BE2C (cell line): ENCODE measurements at regions not wholly inside any gene's neighbourhood (a gene's known extent, or its start where the extent isn't known, plus 50 kb on each side); places are given as distances from the start of the nearest gene placed in this dataset.

ENCODE experiments used
- DNase-seq: peaks from one replicate; pipeline ENCODE4 v3.0.0-alpha.2; 2020
- H3K27me3 ChIP-seq: fragments of 250-450 bp; sonication (Bioruptor Pico); 2 replicates; pipeline ENCODE4 v1.5.1; 2020; ENCODE audit warnings: mild to moderate bottlenecking
- H3K36me3 ChIP-seq: fragments of 250-450 bp; sonication (Bioruptor Pico); 2 replicates; pipeline ENCODE4 v1.5.1; 2020; ENCODE audit warnings: mild to moderate bottlenecking
- H3K4me1 ChIP-seq: fragments of 250-450 bp; sonication (Bioruptor Pico); 2 replicates; pipeline ENCODE4 v1.5.1; 2020
- H3K4me3 ChIP-seq: 2 replicates; pipeline ENCODE4 v1.5.1; 2011; ENCODE audit warnings: low read depth, low read length
- H3K9me3 ChIP-seq: fragments of 250-450 bp; sonication (Bioruptor Pico); 2 replicates; pipeline ENCODE4 v1.5.1; 2020
- TF ChIP-seq, protein P1 (sequence below): IDR thresholded peaks from 2 replicates; pipeline ENCODE4 v1.5.1; 2012; ENCODE audit warnings: mild to moderate bottlenecking, low read depth, low read length

DNA sequence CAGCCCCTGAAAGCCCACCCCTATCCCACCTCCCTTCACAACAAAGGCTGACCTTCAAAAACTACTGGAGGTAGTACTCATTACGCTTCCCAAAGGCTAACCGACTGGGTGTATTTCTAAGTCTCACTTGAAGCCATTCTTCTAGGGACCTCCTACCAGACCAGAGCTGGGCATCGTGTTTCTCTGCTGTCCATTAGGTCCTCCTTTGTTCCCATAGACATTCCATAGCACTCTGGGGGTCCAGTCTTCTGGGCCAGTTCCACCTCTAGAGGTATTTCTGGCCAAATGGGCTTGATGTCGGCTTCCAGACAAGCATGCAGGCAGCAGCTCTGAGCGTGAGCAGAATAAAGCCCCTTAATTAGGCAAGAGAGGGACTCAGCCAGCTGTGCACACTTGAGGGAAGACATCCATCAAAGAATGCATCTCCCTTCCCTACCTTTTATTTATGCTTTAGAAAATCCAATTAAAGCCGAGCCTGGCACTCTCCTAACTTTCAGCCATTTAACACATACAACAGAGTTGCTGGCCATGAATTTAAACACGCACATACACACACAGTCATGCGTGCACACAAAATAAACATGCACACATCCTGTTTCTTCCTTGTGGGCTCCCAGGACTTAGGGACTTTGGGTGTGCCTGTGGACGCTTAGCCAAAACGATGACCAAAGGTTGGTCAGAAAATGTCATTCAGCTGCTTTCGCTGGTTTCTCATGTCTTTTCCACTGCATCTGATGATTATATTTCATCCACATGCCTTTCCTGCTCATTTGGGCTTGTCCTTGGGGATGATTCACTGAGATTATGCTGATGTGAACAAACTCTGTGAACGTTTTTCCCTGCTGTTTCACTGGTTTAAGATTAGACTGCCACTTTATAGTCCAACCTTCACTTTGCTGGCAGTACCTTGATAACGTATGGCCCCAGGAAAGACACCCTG, 362.0 kb upstream of the NFE2L3 start:
- Histone ChIP-seq H3K27me3 (no peaks in the 10 kb centered on the region), H3K4me3 (no peak overlapping the region), H3K36me3 (no peaks in the 10 kb centered on the region), H3K9me3 (no peaks in the 10 kb centered on the region), H3K4me1 (no peaks in the 10 kb centered on the region; the same call in none of the 2 replicates)
- DNase-seq, result no peak
- TF ChIP-seq, protein P1, sequence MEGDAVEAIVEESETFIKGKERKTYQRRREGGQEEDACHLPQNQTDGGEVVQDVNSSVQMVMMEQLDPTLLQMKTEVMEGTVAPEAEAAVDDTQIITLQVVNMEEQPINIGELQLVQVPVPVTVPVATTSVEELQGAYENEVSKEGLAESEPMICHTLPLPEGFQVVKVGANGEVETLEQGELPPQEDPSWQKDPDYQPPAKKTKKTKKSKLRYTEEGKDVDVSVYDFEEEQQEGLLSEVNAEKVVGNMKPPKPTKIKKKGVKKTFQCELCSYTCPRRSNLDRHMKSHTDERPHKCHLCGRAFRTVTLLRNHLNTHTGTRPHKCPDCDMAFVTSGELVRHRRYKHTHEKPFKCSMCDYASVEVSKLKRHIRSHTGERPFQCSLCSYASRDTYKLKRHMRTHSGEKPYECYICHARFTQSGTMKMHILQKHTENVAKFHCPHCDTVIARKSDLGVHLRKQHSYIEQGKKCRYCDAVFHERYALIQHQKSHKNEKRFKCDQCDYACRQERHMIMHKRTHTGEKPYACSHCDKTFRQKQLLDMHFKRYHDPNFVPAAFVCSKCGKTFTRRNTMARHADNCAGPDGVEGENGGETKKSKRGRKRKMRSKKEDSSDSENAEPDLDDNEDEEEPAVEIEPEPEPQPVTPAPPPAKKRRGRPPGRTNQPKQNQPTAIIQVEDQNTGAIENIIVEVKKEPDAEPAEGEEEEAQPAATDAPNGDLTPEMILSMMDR, result no peak

DNA sequence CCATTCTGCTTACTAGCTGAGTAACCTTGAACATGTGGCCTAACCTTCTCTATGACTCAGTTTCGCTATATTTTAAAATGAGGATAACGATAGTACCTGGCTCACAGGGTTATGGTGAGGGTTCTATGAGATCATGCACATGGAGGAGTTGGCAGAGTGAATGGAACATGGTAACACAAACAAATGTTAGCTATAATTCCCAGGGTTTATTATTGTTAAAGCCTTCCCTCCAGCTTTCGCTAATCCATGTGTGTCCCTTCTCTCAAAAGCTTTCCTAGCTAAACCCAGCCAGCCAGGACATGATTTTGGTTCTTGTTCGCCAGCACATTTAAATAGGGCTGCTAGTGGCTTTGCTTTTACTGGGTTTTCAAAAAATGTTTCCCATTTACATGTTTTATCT, 361.0 kb upstream of the NFE2L3 start:
- H3K4me3 ChIP-seq, result no peak overlapping the region
- no peaks in the 10 kb centered on the region for H3K27me3 ChIP-seq
- no peaks in the 10 kb centered on the region for H3K9me3 ChIP-seq
- H3K4me1 ChIP-seq, result no peaks in the 10 kb centered on the region; the same call in none of the 2 replicates
- TF ChIP-seq, protein P1, result no peak
- DNase-seq, result no peak
- H3K36me3 ChIP-seq, result no peaks in the 10 kb centered on the region

DNA sequence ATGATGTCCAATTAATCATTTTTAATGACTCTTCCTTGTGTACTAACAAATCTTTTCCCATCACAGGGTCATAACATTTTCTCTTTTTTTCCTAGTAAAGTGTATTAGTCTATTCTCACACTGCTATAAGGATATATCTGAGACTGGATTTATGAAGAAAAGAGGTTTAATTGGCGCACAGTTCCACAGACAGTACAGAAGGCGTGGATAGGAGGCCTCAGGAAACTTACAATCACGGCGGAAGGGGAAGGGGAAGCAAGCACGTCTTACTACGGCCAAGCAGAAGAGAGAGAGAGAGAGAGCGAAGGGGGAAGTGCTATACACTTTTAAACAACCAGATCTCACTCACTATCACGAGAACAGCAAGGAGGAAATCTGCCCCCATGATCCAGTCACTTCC, 359.4 kb upstream of the NFE2L3 start:
- H3K36me3 ChIP-seq, result no peaks in the 10 kb centered on the region
- DNase-seq, result no peak
- no peaks in the 10 kb centered on the region for H3K9me3 ChIP-seq
- no peaks in the 10 kb centered on the region for H3K27me3 ChIP-seq
- no peaks in the 10 kb centered on the region; the same call in none of the 2 replicates for H3K4me1 ChIP-seq
- TF ChIP-seq, protein P1, result no peak
- no peak overlapping the region for H3K4me3 ChIP-seq

DNA sequence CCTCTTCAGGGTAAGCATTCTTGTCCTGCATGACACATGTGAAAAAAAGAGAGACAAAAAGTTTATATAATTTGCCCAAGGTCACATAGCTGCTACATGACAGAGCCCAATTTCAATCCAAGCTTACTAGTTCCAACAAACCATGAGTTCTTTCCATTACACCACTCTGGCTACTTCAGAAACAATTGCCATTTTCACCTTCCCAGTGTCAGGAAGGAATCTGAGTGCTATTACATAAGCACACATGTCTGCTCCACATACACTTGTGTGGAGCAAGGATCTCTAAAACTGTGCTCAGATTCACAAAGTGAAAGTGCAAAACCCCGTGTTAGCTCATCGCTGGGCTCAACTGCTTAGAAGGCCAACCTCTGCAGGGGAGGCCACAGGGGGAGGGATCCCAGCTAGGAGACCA, 356.2 kb upstream of the NFE2L3 start:
- TF ChIP-seq, protein P1, result no peak
- Histone ChIP-seq H3K4me1 (no peaks in the 10 kb centered on the region), H3K27me3 (no peaks in the 10 kb centered on the region), H3K9me3 (no peaks in the 10 kb centered on the region), H3K36me3 (no peaks in the 10 kb centered on the region), H3K4me3 (no peak overlapping the region)
- no peak for DNase-seq

DNA sequence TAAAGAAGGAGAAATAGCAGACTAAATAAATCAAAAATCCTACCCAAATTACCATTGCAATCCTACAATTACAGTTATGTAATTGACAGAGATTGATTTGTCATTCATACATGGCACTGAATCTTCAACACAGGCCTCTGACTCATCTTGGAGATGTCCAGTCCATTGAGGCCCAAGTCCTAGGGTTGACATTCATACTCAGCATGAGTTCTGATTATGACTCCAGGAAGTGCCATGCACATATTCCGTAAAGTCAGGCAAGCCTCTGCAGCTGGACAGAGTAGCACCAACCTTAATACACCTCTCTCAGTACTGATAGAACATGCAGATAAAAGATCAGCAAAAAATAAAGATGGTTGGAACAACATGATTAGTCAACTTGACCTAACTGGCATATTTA, 353.7 kb upstream of the NFE2L3 start:
- H3K4me1 ChIP-seq, result no peaks in the 10 kb centered on the region
- no peaks in the 10 kb centered on the region for H3K9me3 ChIP-seq
- no peaks in the 10 kb centered on the region for H3K27me3 ChIP-seq
- no peak overlapping the region for H3K4me3 ChIP-seq
- TF ChIP-seq, protein P1, result no peak
- H3K36me3 ChIP-seq, result no peaks in the 10 kb centered on the region
- no peak for DNase-seq

DNA sequence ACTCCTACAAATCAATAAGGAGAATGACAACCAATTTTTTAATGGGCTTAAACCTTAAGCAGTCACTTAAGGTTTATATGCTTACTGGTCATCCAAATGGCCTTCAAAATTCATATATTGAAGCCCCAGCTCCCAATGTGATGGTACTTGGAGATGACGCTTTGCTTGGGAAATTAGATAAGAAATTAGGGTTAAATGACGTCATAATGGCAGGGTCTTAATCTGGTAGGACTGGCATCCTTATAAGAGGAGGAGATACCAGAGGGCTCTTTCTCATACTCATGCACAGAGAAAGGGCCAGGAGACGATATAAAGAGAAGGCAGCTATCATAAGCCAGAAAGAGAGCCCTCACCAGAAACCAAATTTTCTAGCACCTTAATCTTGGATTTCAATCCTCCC, 350.8 kb upstream of the NFE2L3 start:
- Histone ChIP-seq H3K27me3 (no peaks in the 10 kb centered on the region), H3K4me1 (peaks cover 4% of the 10 kb centered on the region), H3K9me3 (no peaks in the 10 kb centered on the region), H3K4me3 (no peak overlapping the region), H3K36me3 (no peaks in the 10 kb centered on the region)
- no peak for DNase-seq
- TF ChIP-seq, protein P1, result no peak
